NB4 (cell line): ENCODE measurements at regions not wholly inside any gene's neighbourhood (a gene's known extent, or its start where the extent isn't known, plus 50 kb on each side); places are given as distances from the start of the nearest gene placed in this dataset.
"Not testable (repeated sequence)": the region's sequence is repeated elsewhere in the genome, so short reads cannot be mapped to it uniquely, and the experiment has no call there.

Experiments
- DNase-seq: peaks from one replicate; pipeline ENCODE4 v3.0.0; 2010; ENCODE audit warnings: low read depth
- H3K4me3 ChIP-seq: one replicate; pipeline ENCODE4 v1.5.1; 2011; ENCODE audit warnings: mild to moderate bottlenecking, low read depth, low read length, moderate library complexity
- CTCF ChIP-seq: IDR thresholded peaks from one replicate; pipeline ENCODE4 v1.5.1; 2012; ENCODE audit warnings: low read depth, low read length
- MAX ChIP-seq: IDR thresholded peaks from 2 replicates; pipeline ENCODE4 v1.6.1; 2011; ENCODE audit warnings: low read depth, low read length
- MYC ChIP-seq: IDR thresholded peaks from 2 replicates; pipeline ENCODE4 v1.6.1; 2011; ENCODE audit warnings: low read depth, low read length
- POLR2A ChIP-seq: IDR thresholded peaks from 2 replicates; pipeline ENCODE4 v1.6.1; 2011; ENCODE audit warnings: mild to moderate bottlenecking; ENCODE audit not compliant: insufficient read length; ENCODE audit errors: extremely low read depth

- H3K4me3 ChIP-seq: no peak overlapping the region
- TF ChIP-seq MAX (no peak), MYC (no peak), POLR2A (no peak), CTCF (no peak)
- DNase-seq: no peak
Observed at GRCh38 chr11:29061452-29061851, 953.3 kb downstream of the METTL15 start.

- not testable (repeated sequence) for DNase-seq, H3K4me3 ChIP-seq
Observed at GRCh38 chr11:29056487-29056886, 948.3 kb downstream of the METTL15 start.

- no peak for TF ChIP-seq POLR2A
- no peak for TF ChIP-seq MYC
- TF ChIP-seq MAX: no peak
- TF ChIP-seq CTCF: no peak
- H3K4me3 ChIP-seq: no peak overlapping the region
Observed at GRCh38 chr11:29051935-29052334, 943.7 kb downstream of the METTL15 start.

GRCh38 chr11:29050962-29051361 is 942.8 kb downstream of the METTL15 start:
- not testable (repeated sequence) for H3K4me3 ChIP-seq, DNase-seq

More at GRCh38 chr11:29051935-29052334, 943.7 kb downstream of the METTL15 start:
- DNase-seq: no peak

- no peak for TF ChIP-seq MYC
- TF ChIP-seq POLR2A: no peak
- no peak overlapping the region for H3K4me3 ChIP-seq
- no peak for DNase-seq
Observed at GRCh38 chr11:29040489-29040888, 932.3 kb downstream of the METTL15 start.

- DNase-seq: no peak
- no peak overlapping the region for H3K4me3 ChIP-seq
- TF ChIP-seq POLR2A (no peak), MAX (no peak), MYC (no peak), CTCF (no peak)
Observed at GRCh38 chr11:29032384-29033149, 924.4 kb downstream of the METTL15 start.

- TF ChIP-seq MAX (no peak), CTCF (no peak), MYC (no peak), POLR2A (no peak)
- no peak for DNase-seq
- H3K4me3 ChIP-seq: no peak overlapping the region
Observed at GRCh38 chr11:29029452-29029851, 921.3 kb downstream of the METTL15 start.
